Fibroblast of mammary gland (primary cell): ENCODE measurements at regions not wholly inside any gene's neighbourhood (a gene's known extent, or its start where the extent isn't known, plus 50 kb on each side); places are given as distances from the start of the nearest gene placed in this dataset.
"Not testable (repeated sequence)": the region's sequence is repeated elsewhere in the genome, so short reads cannot be mapped to it uniquely, and the experiment has no call there.

Source experiments
- DNase-seq: peaks from one replicate; pipeline ENCODE4 v3.0.0-alpha.2; 2010; ENCODE audit warnings: low read depth
- H3K4me3 ChIP-seq: 2 replicates; pipeline ENCODE4 v1.5.1; 2011; ENCODE audit warnings: low read depth, mild to moderate bottlenecking, low read length, moderate library complexity; ENCODE audit not compliant: control insufficient read depth
- CTCF ChIP-seq: conservative IDR thresholded peaks from 2 replicates; pipeline ENCODE4 v1.5.1; 2011; ENCODE audit warnings: low read depth, low read length, inconsistent platforms; ENCODE audit not compliant: control insufficient read depth, insufficient read depth

- no peak for TF ChIP-seq CTCF
- no peak overlapping the region for H3K4me3 ChIP-seq
- no peak for DNase-seq
Measured at GRCh38 chr5:116772152-116772501, 197.5 kb upstream of the SEMA6A start.

GRCh38 chr5:116771466-116772151, 197.0 kb upstream of the SEMA6A start:
- DNase-seq = peak; percentile 39
- no peak for TF ChIP-seq CTCF
- H3K4me3 ChIP-seq = no peak overlapping the region

GRCh38 chr5:116769953-116770352, 195.3 kb upstream of the SEMA6A start:
- DNase-seq, H3K4me3 ChIP-seq: not testable (repeated sequence)

GRCh38 chr5:116769470-116769869, 194.8 kb upstream of the SEMA6A start:
- TF ChIP-seq CTCF = no peak
- no peak for DNase-seq
- no peak overlapping the region for H3K4me3 ChIP-seq

- no peak for TF ChIP-seq CTCF
- DNase-seq = peak; percentile 86
Measured at GRCh38 chr5:116766470-116766947, 191.9 kb upstream of the SEMA6A start.

GRCh38 chr5:116765441-116765840, 190.8 kb upstream of the SEMA6A start:
- H3K4me3 ChIP-seq = no peak overlapping the region
- TF ChIP-seq CTCF = no peak
- no peak for DNase-seq

More at GRCh38 chr5:116766470-116766947, 191.9 kb upstream of the SEMA6A start:
- H3K4me3 ChIP-seq = no peak overlapping the region

- DNase-seq = no peak
- TF ChIP-seq CTCF = no peak
- H3K4me3 ChIP-seq = no peak overlapping the region
Measured at GRCh38 chr5:116764941-116765340, 190.3 kb upstream of the SEMA6A start.
